ENCODE measurements at regions not wholly inside any gene's neighbourhood (a gene's known extent, or its start where the extent isn't known, plus 50 kb on each side); places are given as distances from the start of the nearest gene placed in this dataset.

DNA sequence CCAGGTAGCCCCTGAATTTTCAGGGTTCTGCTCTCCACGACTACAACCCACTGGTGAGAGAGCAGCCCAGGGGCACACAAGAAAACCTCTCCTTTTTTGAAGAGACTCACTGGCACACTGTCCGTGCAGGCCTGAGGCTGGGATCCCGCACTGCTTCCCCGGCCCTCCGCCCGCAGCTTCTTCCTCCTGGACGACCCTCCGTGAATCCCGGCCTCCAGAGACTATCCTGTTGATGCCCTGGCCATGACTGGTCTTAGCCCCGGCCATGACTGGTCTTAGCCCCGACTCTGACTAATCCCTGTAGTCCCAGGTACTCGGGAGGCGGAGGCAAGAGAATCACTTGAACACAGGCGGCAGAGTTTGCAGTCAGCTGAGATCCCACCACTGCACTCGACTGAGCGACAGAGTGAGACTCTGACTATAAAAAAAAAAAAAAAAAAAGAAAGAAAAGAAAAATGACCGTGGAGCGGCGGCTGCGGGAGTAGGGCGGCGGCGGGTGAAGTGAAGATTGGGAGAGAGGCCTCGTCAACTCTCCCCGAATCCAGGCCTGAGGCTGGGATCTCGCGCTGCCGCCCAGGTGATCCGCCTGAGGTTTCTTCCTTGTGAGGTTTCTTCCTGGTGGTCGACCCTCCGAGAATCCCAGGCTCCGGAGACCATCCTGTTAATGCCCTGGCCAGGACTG is 196.4 kb downstream of the ZNF716 start:
- Mint-ChIP-seq H3K4me3 (no peak overlapping the region), H3K27me3 (ENCODE audit: low read depth) (peaks cover 9% of the 10 kb centered on the region), H3K9me3 (peaks cover 94 to 98% of the 10 kb centered on the region in 2 experiments), H3K36me3 (ENCODE audit: insufficient read depth in 1 of 3, low read depth in 3 of 3) (peaks cover 27 to 38% (median 34%) of the 10 kb centered on the region in 3 experiments; a peak in 6 of 7 replicates), H3K4me1 (no peaks in the 10 kb centered on the region), H3K27ac (no peak overlapping the region)
- Histone ChIP-seq H3K79me2 (ENCODE audit: insufficient read depth, low read length) (no peaks in the 10 kb centered on the region), H2AK5ac (ENCODE audit: insufficient read length, low read length) (no peak overlapping the region), H2AFZ (ENCODE audit: low read length) (no peak overlapping the region), H2BK20ac (ENCODE audit: low read depth, low read length, poor library complexity, severe bottlenecking) (no peak overlapping the region), H4K8ac (replicated peaks; ENCODE audit: insufficient read length, low read depth, low read length) (no peak overlapping the region), H3K9ac (ENCODE audit: extremely low read depth, insufficient read length, low read length) (no peak overlapping the region), H3K23me2 (ENCODE audit: insufficient read length, low read depth, low read length, poor library complexity, severe bottlenecking) (no peaks in the 10 kb centered on the region), H3K4me2 (ENCODE audit: insufficient read depth, insufficient read length, low read length) (no peak overlapping the region), H3K18ac (ENCODE audit: insufficient read length, low read depth, low read length) (no peak overlapping the region), H3K14ac (ENCODE audit: insufficient read depth, low read length) (no peak overlapping the region), H3K79me1 (ENCODE audit: insufficient read depth, low read depth, low read length, poor library complexity, severe bottlenecking) (no peaks in the 10 kb centered on the region), H3K4ac (ENCODE audit: low read depth, low read length) (no peak overlapping the region), H3K27ac (ENCODE audit: insufficient read length, low read depth, low read length) (no peak overlapping the region), H4K5ac (ENCODE audit: insufficient read length, low read depth, low read length) (no peak overlapping the region), H3K9me3 (ENCODE audit: control insufficient read depth, low read depth, low read length) (peaks cover 81% of the 10 kb centered on the region), H3K56ac (ENCODE audit: insufficient read length, low read depth, low read length) (no peak overlapping the region), H2BK120ac (ENCODE audit: low read depth, low read length, poor library complexity, severe bottlenecking) (no peak overlapping the region), H4K91ac (ENCODE audit: insufficient read length, low read depth, low read length) (no peak overlapping the region), H2BK15ac (ENCODE audit: low read depth, low read length) (no peak overlapping the region), H2BK5ac (ENCODE audit: insufficient read length, low read length) (no peak overlapping the region), H3K23ac (ENCODE audit: insufficient read length, low read depth, low read length) (no peak overlapping the region), H3T11ph (ENCODE audit: low read length) (no peak overlapping the region), H2BK12ac (ENCODE audit: insufficient read length, low read depth, low read length) (no peak overlapping the region), H3K27me3 (ENCODE audit: insufficient read depth, low read length) (no peaks in the 10 kb centered on the region), H4K20me1 (ENCODE audit: control insufficient read depth, insufficient read depth, insufficient read length) (no peaks in the 10 kb centered on the region), H3K4me1 (ENCODE audit: insufficient read depth, low read length) (no peaks in the 10 kb centered on the region)
- TF ChIP-seq, protein P1, sequence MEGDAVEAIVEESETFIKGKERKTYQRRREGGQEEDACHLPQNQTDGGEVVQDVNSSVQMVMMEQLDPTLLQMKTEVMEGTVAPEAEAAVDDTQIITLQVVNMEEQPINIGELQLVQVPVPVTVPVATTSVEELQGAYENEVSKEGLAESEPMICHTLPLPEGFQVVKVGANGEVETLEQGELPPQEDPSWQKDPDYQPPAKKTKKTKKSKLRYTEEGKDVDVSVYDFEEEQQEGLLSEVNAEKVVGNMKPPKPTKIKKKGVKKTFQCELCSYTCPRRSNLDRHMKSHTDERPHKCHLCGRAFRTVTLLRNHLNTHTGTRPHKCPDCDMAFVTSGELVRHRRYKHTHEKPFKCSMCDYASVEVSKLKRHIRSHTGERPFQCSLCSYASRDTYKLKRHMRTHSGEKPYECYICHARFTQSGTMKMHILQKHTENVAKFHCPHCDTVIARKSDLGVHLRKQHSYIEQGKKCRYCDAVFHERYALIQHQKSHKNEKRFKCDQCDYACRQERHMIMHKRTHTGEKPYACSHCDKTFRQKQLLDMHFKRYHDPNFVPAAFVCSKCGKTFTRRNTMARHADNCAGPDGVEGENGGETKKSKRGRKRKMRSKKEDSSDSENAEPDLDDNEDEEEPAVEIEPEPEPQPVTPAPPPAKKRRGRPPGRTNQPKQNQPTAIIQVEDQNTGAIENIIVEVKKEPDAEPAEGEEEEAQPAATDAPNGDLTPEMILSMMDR (conservative IDR thresholded peaks at IDR 0.05), result no peak
- no peak for DNase-seq
- no CpG with 5 or more reads among the region's 32 CpGs for WGBS (ENCODE audit: extremely low coverage, insufficient read length, low lambda C conversion rate)

Measured in H9 (cell line).